ENCODE measurements at regions not wholly inside any gene's neighbourhood (a gene's known extent, or its start where the extent isn't known, plus 50 kb on each side); places are given as distances from the start of the nearest gene placed in this dataset.
"Not testable (repeated sequence)": the region's sequence is repeated elsewhere in the genome, so short reads cannot be mapped to it uniquely, and the experiment has no call there.

DNA sequence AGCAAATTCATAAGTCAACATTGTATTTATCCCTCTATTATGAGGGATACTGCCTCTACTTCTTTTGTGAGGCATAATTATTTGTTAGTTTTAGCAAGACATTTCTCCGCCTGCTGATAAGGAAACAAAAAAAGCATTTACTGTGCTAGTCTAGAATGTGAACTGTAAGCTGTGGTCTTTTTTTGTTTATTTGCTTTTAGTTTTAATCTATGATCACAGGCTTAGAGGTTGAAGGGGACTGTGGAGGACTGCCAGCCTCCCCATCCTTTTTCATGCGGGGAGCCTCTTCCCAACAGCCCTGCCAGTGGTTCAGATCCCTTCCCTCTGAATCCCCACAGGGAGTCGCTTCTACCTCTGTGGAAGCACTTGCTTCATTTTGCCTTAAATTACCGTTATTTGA, 331.0 kb upstream of the ROPN1 start:
- DNase-seq: no peak
- in situ Hi-C loops (cut with MboI; ENCODE audit: low pct_unique_long_range_greater_than_20kb, low sequenced_read_pairs): no loop called here

DNA sequence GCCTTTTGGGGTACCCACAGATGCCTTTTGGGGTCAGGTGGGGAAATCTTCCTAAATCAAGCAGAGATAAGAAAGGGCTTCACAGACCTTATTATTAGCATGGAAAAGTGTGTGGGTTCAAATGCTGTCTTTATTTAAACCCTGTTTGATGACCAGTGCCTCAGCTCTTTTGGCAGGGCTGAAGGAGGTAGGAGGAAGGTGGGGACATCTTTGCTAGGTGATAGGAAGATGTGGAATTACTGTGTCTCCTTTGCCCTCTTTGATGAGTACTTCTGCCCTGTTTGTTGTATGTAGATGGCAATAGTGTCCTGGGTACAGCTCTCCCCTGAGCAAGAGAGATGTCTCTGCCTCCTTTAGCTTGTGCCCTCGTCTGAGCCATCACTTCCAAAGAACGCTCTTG, 333.3 kb upstream of the ROPN1 start:
- in situ Hi-C loops (cut with MboI; ENCODE audit: low pct_unique_long_range_greater_than_20kb, low sequenced_read_pairs): no loop called here
- DNase-seq: no peak

DNA sequence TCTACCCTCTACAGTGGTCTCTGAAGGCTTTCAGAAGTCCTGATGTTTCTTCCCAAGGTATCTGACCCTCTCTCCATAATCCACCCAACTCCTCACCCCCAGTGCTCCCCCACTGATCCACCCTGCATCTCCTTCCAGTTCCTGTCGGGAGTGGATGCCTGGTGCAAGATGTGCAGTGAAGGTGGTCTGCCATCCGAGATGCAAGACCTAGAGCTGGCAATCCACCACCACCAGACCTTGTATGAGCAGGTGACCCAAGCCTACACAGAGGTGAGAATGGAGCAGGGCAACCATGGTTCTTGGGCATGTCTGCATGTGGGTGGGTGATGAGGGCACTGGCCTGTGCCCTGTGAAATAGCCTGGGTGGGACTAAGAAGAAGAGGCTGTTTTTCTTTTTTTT, 337.8 kb upstream of the ROPN1 start:
- in situ Hi-C loops (cut with MboI; ENCODE audit: low pct_unique_long_range_greater_than_20kb, low sequenced_read_pairs): no loop called here
- DNase-seq: no peak

- no peak for DNase-seq
- in situ Hi-C loops (cut with MboI; ENCODE audit: low pct_unique_long_range_greater_than_20kb, low sequenced_read_pairs): no loop called here
Measured at GRCh38 chr3:124333931-124334640, 342.2 kb upstream of the ROPN1 start.

DNA sequence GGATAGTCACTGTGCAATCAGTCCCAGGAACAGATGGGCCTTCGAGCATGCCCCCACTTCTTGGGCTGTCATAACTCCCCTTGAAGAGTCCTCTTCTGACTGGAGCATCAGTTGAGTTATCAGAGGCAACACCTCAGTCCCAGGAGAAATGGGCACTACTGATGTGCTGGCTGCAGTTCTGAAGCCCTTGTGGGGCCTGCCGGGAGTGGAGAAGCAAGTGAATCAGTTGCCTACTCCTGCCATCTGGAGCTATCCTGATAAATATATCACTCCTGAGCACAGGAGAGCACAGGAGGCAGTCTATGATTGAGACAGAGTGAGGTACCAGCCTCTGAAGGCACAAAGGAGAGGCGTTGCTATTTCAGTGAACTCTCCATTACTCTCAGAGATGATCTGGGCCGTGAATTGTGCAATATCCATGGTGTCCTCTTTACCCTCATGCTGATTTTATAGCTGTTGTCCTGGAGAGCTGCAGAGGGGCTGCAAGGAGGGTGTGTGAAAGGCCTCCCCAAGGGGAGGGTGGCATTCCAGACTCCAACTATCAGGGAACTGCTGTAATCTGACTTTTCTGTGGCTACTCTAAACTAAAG, 344.2 kb upstream of the ROPN1 start:
- DNase-seq: no peak
- in situ Hi-C loops (cut with MboI; ENCODE audit: low pct_unique_long_range_greater_than_20kb, low sequenced_read_pairs): no loop called here

DNA sequence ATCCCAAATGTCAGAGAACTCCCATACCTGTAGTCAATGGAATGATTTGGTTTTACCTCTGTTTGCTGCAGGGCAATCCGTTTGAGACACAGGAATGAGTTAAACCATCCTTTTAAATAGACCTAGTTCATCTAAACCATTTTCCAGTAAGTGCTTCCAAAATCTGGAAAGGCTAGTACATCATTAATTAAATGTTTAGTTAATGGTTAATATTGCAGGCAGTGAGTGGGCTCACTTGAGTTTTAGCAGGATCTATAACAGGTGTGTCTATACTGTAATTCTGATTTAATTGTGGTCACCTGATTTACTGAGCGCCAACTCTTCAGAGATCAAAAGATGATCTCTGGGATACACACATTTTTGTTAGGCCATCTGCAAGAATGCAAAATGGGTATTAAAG, 353.9 kb upstream of the ROPN1 start:
- in situ Hi-C loops (cut with MboI; ENCODE audit: low pct_unique_long_range_greater_than_20kb, low sequenced_read_pairs): no loop called here
- no peak for DNase-seq

DNA sequence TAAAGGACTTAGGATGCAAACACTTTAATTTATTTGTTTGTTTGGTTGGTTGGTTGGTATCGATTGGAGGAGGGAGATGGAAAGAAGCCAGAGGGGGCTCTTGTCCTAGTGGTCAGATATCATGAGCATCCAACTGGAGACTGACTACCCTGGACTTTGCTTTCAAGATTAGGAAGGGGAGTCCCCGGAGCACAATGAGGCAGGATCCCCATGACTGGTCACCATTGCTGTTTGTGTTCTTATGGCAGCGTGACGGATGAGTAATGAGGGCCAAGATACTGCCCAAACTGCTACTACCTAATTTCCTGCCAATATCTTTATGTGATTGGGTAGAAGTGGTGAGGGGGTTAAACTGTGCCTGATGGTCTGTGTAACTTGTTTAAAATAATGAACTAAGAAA, 354.6 kb upstream of the ROPN1 start:
- DNase-seq: no peak
- in situ Hi-C loops (cut with MboI; ENCODE audit: low pct_unique_long_range_greater_than_20kb, low sequenced_read_pairs): no loop called here

DNA sequence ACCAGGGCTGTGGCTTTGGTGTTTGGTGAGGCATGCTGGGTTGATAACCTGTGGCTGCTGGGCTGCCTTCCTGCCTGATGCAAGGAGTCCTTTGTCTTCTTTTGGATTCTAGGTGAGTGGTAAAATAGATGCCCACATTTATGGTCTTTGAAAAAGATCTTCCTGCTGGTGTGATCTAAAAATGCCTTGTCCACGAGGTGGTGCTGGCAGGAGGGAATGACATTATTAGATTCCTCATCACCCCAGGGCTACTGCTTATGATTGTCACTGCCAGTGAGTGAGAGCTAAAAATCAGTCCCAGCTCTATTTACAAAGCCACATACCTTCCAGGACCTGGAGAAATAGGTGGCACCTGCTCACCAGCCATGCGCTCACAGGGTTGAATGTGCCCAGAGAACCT, 355.5 kb upstream of the ROPN1 start:
- DNase-seq: no peak
- in situ Hi-C loops (cut with MboI; ENCODE audit: low pct_unique_long_range_greater_than_20kb, low sequenced_read_pairs): no loop called here

GRCh38 chr3:124348555-124348954, 356.6 kb upstream of the ROPN1 start:
- in situ Hi-C loops (cut with MboI; ENCODE audit: low pct_unique_long_range_greater_than_20kb, low sequenced_read_pairs); DNase-seq: not testable (repeated sequence)

GRCh38 chr3:124351430-124352148, 359.7 kb upstream of the ROPN1 start:
- in situ Hi-C loops (cut with MboI; ENCODE audit: low pct_unique_long_range_greater_than_20kb, low sequenced_read_pairs): no loop called here
- peak; percentile 16 for DNase-seq

DNA sequence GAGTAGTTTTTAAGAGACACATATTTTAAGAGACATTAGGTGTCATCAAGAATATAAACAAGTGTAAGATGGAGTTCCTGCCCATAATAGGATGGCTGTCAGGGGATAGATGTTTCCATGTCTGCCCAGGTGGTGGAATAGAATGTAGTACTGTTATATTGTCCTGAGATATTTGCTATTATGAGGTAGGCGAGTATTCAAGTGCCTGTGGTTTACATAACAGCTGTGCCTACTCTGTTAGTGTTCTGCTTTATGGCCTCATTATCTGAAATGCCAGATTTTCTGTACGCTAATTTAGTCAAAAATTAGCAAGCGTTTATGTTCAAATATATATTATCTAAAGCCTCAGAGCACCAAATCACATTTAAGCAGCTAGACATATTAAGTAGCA, 360.2 kb upstream of the ROPN1 start:
- no peak for DNase-seq
- in situ Hi-C loops (cut with MboI; ENCODE audit: low pct_unique_long_range_greater_than_20kb, low sequenced_read_pairs): no loop called here

- in situ Hi-C loops (cut with MboI; ENCODE audit: low pct_unique_long_range_greater_than_20kb, low sequenced_read_pairs): no loop called here
- no peak for DNase-seq
Measured at GRCh38 chr3:124353691-124354090, 361.8 kb upstream of the ROPN1 start.

- in situ Hi-C loops (cut with MboI; ENCODE audit: low pct_unique_long_range_greater_than_20kb, low sequenced_read_pairs): no loop called here
- no peak for DNase-seq
Measured at GRCh38 chr3:124354150-124354549, 362.2 kb upstream of the ROPN1 start.

DNA sequence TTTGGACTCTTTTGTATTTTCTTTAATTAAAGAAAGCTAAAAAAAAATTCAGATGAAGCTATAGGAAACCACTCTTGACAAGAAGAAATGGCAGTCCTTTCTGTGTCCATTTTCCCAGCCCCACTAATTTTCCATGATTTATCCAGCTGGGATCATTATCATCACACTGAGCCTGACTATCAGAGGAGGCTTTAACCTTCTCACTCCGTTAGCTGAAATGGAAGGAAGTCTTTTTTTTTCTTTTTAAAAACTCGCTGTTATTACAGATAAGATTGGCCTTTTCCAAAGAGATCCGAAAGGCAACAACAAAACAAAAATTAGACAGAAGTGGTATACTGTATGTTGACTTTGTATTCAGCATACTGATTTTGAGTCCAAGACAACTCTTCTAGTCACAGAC, 366.2 kb upstream of the ROPN1 start:
- in situ Hi-C loops (cut with MboI; ENCODE audit: low pct_unique_long_range_greater_than_20kb, low sequenced_read_pairs): no loop called here
- DNase-seq: no peak

DNA sequence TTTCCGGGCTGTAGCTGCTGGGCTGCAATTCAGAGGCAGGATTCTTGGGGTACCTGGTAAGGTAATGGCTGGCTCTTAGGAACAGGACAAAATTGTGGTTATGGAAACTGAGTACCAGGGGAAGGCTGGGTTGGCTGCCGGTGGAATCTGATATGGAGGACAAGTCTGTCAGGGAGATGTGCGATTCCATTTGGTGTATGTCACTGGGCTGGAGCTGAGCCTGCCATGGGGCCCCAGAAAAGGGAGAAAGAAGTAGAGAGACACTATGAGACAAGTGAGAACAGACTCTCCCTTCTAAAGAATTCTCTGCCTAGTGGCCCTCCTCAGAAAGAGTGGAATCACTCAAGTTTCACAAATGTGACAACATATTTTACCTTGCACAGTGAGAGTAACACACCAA, 368.2 kb upstream of the ROPN1 start:
- in situ Hi-C loops (cut with MboI; ENCODE audit: low pct_unique_long_range_greater_than_20kb, low sequenced_read_pairs): no loop called here
- DNase-seq: no peak

DNA sequence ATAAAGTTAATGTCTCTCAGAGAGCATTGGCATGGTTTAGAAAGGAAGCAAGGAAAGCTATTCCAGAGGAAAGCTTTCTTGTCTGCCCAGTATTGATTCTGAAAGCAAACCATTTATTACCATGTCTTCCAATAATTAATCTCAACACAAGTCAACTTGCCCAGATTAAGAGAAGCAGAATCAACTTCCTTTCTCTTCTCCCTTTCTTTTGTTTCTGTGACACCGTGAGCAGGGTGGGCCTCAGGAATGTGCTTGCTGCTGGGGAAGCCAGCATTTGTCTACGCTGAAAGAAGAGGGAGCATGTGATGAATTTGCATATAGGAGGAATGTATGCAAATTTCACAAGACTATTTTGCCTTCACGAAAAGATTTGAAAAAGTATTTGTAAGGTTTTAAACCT, 368.6 kb upstream of the ROPN1 start:
- in situ Hi-C loops (cut with MboI; ENCODE audit: low pct_unique_long_range_greater_than_20kb, low sequenced_read_pairs): no loop called here
- DNase-seq: no peak

DNA sequence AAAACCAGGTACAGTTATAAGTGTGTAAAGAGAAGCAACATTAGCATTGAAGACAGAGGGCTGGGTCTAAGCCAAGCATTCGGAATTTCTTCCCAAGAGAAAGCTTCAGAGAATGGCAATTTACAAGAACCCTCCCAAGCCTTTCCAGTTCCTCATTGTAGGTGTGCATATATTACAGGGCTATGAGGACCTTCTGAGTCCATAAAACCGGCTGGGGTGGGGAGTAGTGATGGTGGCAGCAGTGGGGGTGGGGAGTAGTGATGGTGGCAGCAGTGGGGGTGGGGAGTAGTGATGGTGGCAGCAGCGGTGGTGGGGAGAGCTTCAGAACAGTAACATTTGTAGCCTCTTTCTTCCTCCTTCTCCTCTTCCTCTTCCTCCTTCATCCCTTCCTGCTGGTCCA, 368.7 kb upstream of the UMPS start:
- DNase-seq: no peak

DNA sequence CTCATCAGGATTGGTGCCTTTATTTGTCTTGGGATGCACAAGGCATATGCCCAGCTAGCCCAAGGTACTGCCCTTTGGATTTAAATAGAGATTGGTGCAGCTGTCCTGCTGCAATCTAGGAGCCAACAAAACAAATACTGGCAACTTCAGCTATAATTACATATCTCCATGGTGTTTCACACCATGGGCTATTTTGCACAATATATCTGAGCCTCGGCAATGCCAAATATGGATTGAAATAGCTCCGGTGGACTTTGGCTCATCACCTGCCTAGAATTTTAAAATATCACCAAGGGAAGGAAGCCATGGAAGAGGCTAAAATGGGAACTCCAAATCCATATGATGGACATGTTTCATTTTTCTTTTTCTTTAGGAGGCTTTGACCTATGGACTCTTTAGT, 367.8 kb upstream of the UMPS start:
- in situ Hi-C loops (cut with MboI; ENCODE audit: low pct_unique_long_range_greater_than_20kb, low sequenced_read_pairs): no loop called here
- no peak for DNase-seq

More for the DNA sequence above, 368.7 kb upstream of the UMPS start:
- in situ Hi-C loops (cut with MboI; ENCODE audit: low pct_unique_long_range_greater_than_20kb, low sequenced_read_pairs): no loop called here

DNA sequence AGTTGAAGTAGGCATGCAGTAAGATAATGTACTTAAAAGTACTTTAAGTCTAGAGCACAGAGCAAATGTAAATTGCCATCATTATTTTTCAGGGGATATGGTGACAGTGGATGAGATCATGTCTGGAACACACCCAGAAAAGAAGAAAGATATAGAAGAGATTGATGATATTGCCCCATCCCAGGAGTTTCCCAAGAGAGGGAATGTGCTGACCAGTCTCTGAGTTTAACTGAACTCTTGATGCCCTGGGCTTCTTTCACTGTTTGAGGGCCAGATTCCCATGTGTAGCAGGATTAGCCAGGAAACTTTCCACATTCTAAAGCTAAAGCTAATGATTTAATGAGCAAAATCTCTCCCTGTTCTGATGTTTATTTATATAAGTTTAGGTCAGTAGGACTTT, 366.8 kb upstream of the UMPS start:
- DNase-seq: no peak
- in situ Hi-C loops (cut with MboI; ENCODE audit: low pct_unique_long_range_greater_than_20kb, low sequenced_read_pairs): no loop called here

- DNase-seq: no peak
- in situ Hi-C loops (cut with MboI; ENCODE audit: low pct_unique_long_range_greater_than_20kb, low sequenced_read_pairs): no loop called here
Measured at GRCh38 chr3:124364317-124365020, 365.8 kb upstream of the UMPS start.
